ENCODE measurements at regions not wholly inside any gene's neighbourhood (a gene's known extent, or its start where the extent isn't known, plus 50 kb on each side); places are given as distances from the start of the nearest gene placed in this dataset.
"Not testable (repeated sequence)": the region's sequence is repeated elsewhere in the genome, so short reads cannot be mapped to it uniquely, and the experiment has no call there.

DNA sequence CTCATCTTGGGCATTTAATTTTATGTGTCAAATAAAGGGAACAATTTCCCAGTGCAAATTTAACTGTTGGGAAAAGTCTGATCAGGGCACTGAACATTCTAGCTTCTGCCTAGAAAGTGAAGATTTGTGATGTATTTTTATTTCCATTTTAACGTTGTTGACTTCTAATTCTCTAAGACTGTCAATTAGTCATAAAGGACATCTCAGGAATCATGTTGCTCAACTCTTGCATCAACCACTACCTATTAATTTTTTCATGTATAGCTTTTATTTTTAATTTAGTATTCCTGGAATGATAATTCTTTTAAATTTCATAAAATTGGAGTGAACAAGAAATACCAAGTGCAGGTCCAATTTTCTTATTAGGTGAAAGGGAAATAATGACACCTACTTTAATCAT, 87.9 kb upstream of the METAP2 start:
- H3K27me3 ChIP-seq = no peaks in the 10 kb centered on the region
- intact Hi-C loops (cut with DNase I) = no loop called here
- H3K36me3 ChIP-seq = no peaks in the 10 kb centered on the region
- H3K9me3 ChIP-seq = no peaks in the 10 kb centered on the region
- H3K4me1 ChIP-seq (ENCODE audit: insufficient read depth) = peaks cover 2% of the 10 kb centered on the region
- peak overlapping the region; percentile 34 for H3K4me3 ChIP-seq
- TF ChIP-seq EP300 (IDR thresholded peaks at IDR 0.05) (no peak), POLR2A (IDR thresholded peaks at IDR 0.05) (no peak)
- TF ChIP-seq, protein P1, sequence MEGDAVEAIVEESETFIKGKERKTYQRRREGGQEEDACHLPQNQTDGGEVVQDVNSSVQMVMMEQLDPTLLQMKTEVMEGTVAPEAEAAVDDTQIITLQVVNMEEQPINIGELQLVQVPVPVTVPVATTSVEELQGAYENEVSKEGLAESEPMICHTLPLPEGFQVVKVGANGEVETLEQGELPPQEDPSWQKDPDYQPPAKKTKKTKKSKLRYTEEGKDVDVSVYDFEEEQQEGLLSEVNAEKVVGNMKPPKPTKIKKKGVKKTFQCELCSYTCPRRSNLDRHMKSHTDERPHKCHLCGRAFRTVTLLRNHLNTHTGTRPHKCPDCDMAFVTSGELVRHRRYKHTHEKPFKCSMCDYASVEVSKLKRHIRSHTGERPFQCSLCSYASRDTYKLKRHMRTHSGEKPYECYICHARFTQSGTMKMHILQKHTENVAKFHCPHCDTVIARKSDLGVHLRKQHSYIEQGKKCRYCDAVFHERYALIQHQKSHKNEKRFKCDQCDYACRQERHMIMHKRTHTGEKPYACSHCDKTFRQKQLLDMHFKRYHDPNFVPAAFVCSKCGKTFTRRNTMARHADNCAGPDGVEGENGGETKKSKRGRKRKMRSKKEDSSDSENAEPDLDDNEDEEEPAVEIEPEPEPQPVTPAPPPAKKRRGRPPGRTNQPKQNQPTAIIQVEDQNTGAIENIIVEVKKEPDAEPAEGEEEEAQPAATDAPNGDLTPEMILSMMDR (IDR thresholded peaks at IDR 0.05) = no peak
- peak overlapping the region in 1 of 2 donors; percentile 62 for H3K27ac ChIP-seq
- DNase-seq = no peak
- 6 to 11% (median 7%) methylated on average over 1 of the region's 1 CpG for WGBS, 3 donors

DNA sequence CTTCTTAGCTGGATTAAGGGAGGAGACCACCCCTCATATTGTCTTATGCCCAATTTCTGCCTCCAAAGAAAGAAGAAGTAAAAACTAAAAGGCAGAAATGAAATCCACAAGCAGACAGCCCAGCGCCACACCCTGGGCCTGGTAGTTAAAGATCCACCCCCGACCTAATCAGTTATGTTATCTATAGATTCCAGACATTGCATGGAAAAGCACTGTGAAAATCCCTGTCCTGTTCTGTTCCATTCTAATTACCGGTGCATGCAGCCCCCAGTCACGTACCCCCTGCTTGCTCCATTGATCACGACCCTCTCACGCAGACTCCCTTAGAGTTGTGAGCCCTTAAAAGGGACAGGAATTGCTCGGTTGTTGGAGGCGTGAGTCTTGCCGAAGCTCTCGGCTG, 85.7 kb upstream of the METAP2 start:
- DNase-seq; H3K27ac ChIP-seq; H3K36me3 ChIP-seq; H3K27me3 ChIP-seq; intact Hi-C loops (cut with DNase I); H3K9me3 ChIP-seq; H3K4me1 ChIP-seq (ENCODE audit: insufficient read depth); H3K4me3 ChIP-seq: not testable (repeated sequence)
- 91 to 92% (median 91%) methylated on average over 10 of the region's 10 CpGs for WGBS, 3 donors

DNA sequence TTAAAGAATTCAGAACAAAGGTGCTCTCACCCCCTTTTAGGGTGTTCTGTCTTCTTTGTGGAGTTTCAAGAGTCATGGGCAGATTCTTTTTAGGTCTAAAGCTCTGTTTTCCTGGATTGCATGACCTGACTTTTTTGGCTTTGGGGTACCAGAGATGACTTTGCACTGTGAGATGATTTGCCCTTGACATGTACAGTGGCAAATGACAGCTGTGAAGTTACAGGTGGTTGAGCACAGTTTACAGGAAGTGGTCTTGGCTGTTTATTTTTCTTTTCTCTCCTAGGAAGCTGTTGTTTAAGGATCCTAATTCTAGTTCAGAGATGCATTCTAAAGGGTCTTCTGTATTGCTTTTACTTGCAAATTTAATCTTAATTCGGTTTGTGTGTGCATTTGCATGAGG, 83.8 kb upstream of the METAP2 start:
- intact Hi-C loops (cut with DNase I) = no loop called here
- Histone ChIP-seq H3K9me3 (no peaks in the 10 kb centered on the region), H3K27ac (no peak overlapping the region), H3K4me3 (no peak overlapping the region), H3K36me3 (no peaks in the 10 kb centered on the region), H3K27me3 (no peaks in the 10 kb centered on the region), H3K4me1 (ENCODE audit: insufficient read depth) (no peaks in the 10 kb centered on the region)
- no peak for DNase-seq
- 61 to 78% (median 69%) methylated on average over 1 of the region's 1 CpG for WGBS, 3 donors
- TF ChIP-seq POLR2A (IDR thresholded peaks at IDR 0.05) = no peak
- TF ChIP-seq, protein P1 (IDR thresholded peaks at IDR 0.05) = no peak
- TF ChIP-seq EP300 (IDR thresholded peaks at IDR 0.05) = no peak

DNA sequence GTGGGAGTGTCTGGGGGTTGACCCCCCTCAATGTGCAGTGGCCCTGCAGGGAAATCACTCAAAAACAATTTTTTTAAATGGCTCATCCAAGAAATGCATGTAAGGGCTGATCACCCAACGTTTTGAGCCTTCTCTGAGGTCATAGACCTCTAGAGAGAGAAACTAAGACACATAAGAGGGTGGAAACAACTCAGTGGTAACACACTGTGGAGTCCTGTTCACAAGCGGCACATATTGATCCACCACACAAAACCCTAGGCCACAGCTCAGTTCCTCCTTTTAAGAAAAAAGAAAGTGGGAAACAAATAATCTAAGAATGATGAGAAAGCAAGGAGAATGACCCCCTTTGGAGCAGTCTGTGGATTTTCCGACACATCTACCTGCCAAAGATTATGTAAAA, 83.0 kb upstream of the METAP2 start:
- no peaks in the 10 kb centered on the region for H3K27me3 ChIP-seq
- H3K27ac ChIP-seq = no peak overlapping the region
- WGBS, 3 donors = 67 to 79% (median 78%) methylated on average over 3 of the region's 3 CpGs
- no peaks in the 10 kb centered on the region for H3K9me3 ChIP-seq
- TF ChIP-seq, protein P1 (IDR thresholded peaks at IDR 0.05) = no peak
- no peak for TF ChIP-seq POLR2A (IDR thresholded peaks at IDR 0.05)
- TF ChIP-seq EP300 (IDR thresholded peaks at IDR 0.05) = no peak
- H3K36me3 ChIP-seq = no peaks in the 10 kb centered on the region
- no peak for DNase-seq
- H3K4me1 ChIP-seq (ENCODE audit: insufficient read depth) = no peaks in the 10 kb centered on the region
- intact Hi-C loops (cut with DNase I) = no loop called here
- no peak overlapping the region for H3K4me3 ChIP-seq

DNA sequence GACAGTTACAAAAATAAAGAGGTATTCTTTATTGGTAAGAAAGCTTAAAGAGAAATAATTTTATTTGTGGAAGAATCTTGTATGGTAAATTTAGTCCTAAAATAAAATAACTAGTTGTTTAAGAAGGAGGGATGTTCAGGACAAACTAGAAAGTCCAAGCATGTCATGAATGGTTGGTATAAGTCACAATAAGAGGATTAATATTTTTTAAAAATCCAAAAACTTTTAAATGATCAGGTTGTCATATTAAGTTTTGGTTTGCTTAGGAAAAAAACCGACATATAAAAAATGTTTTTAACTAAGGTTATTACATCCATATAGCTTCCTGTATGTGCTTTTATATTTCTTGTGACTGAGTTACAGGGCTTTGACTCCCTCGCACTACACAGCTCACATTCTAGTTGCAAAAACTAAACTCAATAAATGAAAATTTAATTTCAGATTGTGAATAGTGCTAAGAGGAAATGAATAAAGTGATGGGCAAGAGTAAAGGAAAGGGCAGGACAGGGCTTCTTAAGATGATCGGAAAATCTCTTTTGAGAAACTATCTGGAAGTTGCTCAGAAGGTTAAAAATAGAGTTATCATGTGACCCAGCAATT, 80.7 kb upstream of the METAP2 start:
- DNase-seq = no peak
- TF ChIP-seq POLR2A (IDR thresholded peaks at IDR 0.05) = no peak
- no peak for TF ChIP-seq EP300 (IDR thresholded peaks at IDR 0.05)
- TF ChIP-seq, protein P1 (IDR thresholded peaks at IDR 0.05) = no peak
- Histone ChIP-seq H3K9me3 (no peaks in the 10 kb centered on the region), H3K27me3 (no peaks in the 10 kb centered on the region), H3K4me3 (no peak overlapping the region), H3K36me3 (no peaks in the 10 kb centered on the region), H3K4me1 (ENCODE audit: insufficient read depth) (no peaks in the 10 kb centered on the region), H3K27ac (no peak overlapping the region)
- intact Hi-C loops (cut with DNase I) = no loop called here
- 83 to 89% (median 88%) methylated on average over 3 of the region's 3 CpGs for WGBS, 3 donors
